Endothelial cell of umbilical vein (primary cell): ENCODE measurements at regions not wholly inside any gene's neighbourhood (a gene's known extent, or its start where the extent isn't known, plus 50 kb on each side); places are given as distances from the start of the nearest gene placed in this dataset.

Experiments
- BruUV-seq: library from RNA; stranded (reverse); fragments of 400-500 nt; replicated peaks from 2 replicates; lab custom pipeline; 2021; lab: Mats Ljungman, UMichigan
- CTCF ChIA-PET: fragments of 300-600, 350-600 bp; sonication (Branson Sonifier 250); formaldehyde crosslinking; loops from one replicate; lab custom pipeline; 2021; ENCODE audit warnings: antibody characterized with exemption, inconsistent platforms; lab: Charles Lee
- POLR2A ChIA-PET: fragments of 300-600, 350-600 bp; sonication (Branson Sonifier 250); formaldehyde crosslinking; loops from one replicate; lab custom pipeline; 2021; ENCODE audit warnings: antibody characterized with exemption, inconsistent platforms; lab: Charles Lee
- DNase-seq: peaks from one replicate; pipeline ENCODE4 v3.0.0-alpha.2; 2011; ENCODE audit warnings: low read depth, low spot score
- FAIRE-seq: peaks from 2 replicates; lab custom pipeline; 2011; peaks lifted over from hg19 to GRCh38; lab: Jason Lieb, UNC
- H2AFZ ChIP-seq: 2 replicates; pipeline ENCODE4 v1.6.0; 2012; ENCODE audit warnings: low read depth, low read length, control low read depth, inconsistent platforms
- H3K27ac ChIP-seq: 2 replicates; pipeline ENCODE4 v1.5.1; 2011; ENCODE audit warnings: low read depth, mild to moderate bottlenecking, control low read depth, low read length, moderate library complexity; ENCODE audit not compliant: insufficient read depth
- H3K27me3 ChIP-seq, 2 experiments: 2 replicates each; pipeline versions ENCODE4 v1.6.0 to v1.6.1; 2011; ENCODE audit warnings: low read length in 2 of 2, mixed read lengths in 1 of 2; ENCODE audit not compliant: control insufficient read depth in 2 of 2, insufficient read depth in 2 of 2
- H3K36me3 ChIP-seq, 2 experiments: 2 replicates in 1 of 2; 3 replicates in 1 of 2; pipeline ENCODE4 v1.5.1; 2011; ENCODE audit warnings: low read length in 2 of 2, mild to moderate bottlenecking in 1 of 2, moderate library complexity in 1 of 2; ENCODE audit not compliant: control insufficient read depth in 2 of 2, insufficient read depth in 2 of 2; ENCODE audit errors: extremely low read depth in 1 of 2
- H3K4me1 ChIP-seq: 3 replicates; pipeline ENCODE4 v1.5.1; 2011; ENCODE audit warnings: mild to moderate bottlenecking, low read length; ENCODE audit not compliant: control insufficient read depth, insufficient read depth; ENCODE audit errors: extremely low read depth
- H3K4me2 ChIP-seq: 2 replicates; pipeline ENCODE4 v1.6.1; 2011; ENCODE audit warnings: low read length, control low read depth, mixed read lengths; ENCODE audit not compliant: insufficient read depth
- H3K4me3 ChIP-seq, 3 experiments: fragments of 200-600 bp in 1 of 3; sonication (generic), shearing (Covaris generic) in 1 of 3; replicated peaks in 1 of 3; 2 replicates each; pipeline ENCODE4 v1.5.1; 2011 to 2016; ENCODE audit warnings: control low read depth in 3 of 3, low read length in 3 of 3, mild to moderate bottlenecking in 2 of 3, inconsistent platforms in 1 of 3, low read depth in 1 of 3, moderate library complexity in 1 of 3; ENCODE audit not compliant: insufficient read depth in 1 of 3
- H3K79me2 ChIP-seq: 2 replicates; pipeline ENCODE4 v1.6.0; 2012; ENCODE audit warnings: low read length, inconsistent platforms; ENCODE audit not compliant: control insufficient read depth, insufficient read depth
- H3K9ac ChIP-seq: replicated peaks from 2 replicates; pipeline ENCODE3; 2011; ENCODE audit warnings: low read length, control low read depth; ENCODE audit not compliant: insufficient read depth; ENCODE audit errors: extremely low read depth
- H3K9me1 ChIP-seq: replicated peaks from 3 replicates; pipeline ENCODE4 v1.6.0; 2011; ENCODE audit warnings: mild to moderate bottlenecking, low read length; ENCODE audit not compliant: control insufficient read depth, insufficient read depth; ENCODE audit errors: extremely low read depth
- H3K9me3 ChIP-seq: replicated peaks from 2 replicates; pipeline ENCODE4 v1.5.1; 2012; ENCODE audit warnings: low read length, inconsistent platforms; ENCODE audit not compliant: control insufficient read depth, insufficient read depth
- H4K20me1 ChIP-seq: replicated peaks from 2 replicates; pipeline ENCODE3; 2011; ENCODE audit warnings: mild to moderate bottlenecking, low read length; ENCODE audit not compliant: control insufficient read depth, insufficient read depth; ENCODE audit errors: extremely low read depth
- EZH2 ChIP-seq: IDR thresholded peaks from 2 replicates; pipeline ENCODE4 v1.6.1; 2012; ENCODE audit warnings: borderline replicate concordance, low read depth, mild to moderate bottlenecking, moderate library complexity, low read length, inconsistent platforms; ENCODE audit not compliant: severe bottlenecking
- FOS ChIP-seq: IDR thresholded peaks from 2 replicates; pipeline ENCODE4 v1.6.1; 2011; ENCODE audit warnings: mild to moderate bottlenecking, low read length, moderate library complexity, borderline replicate concordance; ENCODE audit not compliant: insufficient read depth
- GATA2 ChIP-seq: IDR thresholded peaks from 2 replicates; pipeline ENCODE4 v1.7.0; 2011; ENCODE audit warnings: low read depth, mild to moderate bottlenecking, moderate library complexity, mixed read lengths, low read length; ENCODE audit not compliant: insufficient read length, insufficient read depth
- JUN ChIP-seq: IDR thresholded peaks from 2 replicates; pipeline ENCODE4 v1.6.1; 2011; ENCODE audit warnings: borderline replicate concordance, low read depth; ENCODE audit not compliant: insufficient read length, insufficient read depth
- MYC ChIP-seq: IDR thresholded peaks from one replicate; pipeline ENCODE4 v1.6.1; 2011; ENCODE audit warnings: mild to moderate bottlenecking, low read depth, low read length
- POLR2A ChIP-seq: IDR thresholded peaks from 2 replicates; pipeline ENCODE4 v1.6.1; 2012; ENCODE audit warnings: low read depth, mild to moderate bottlenecking, control low read depth, low read length
- POLR2AphosphoS5 ChIP-seq: IDR thresholded peaks from 2 replicates; pipeline ENCODE4 v1.6.1; 2012; ENCODE audit warnings: low read depth, mild to moderate bottlenecking, control low read depth, low read length, moderate library complexity; ENCODE audit not compliant: insufficient read depth
- dilution Hi-C: fragments of 300-500 bp; cut with MboI; formaldehyde crosslinking; loops from one replicate; pipeline ENCODE4 v1.15.0; 2019; ENCODE audit warnings: low sequenced_read_pairs; ENCODE audit not compliant: extremely low pct_ligation_motif_present
- intact Hi-C: fragments of 100-400 bp; cut with micrococcal nuclease; formaldehyde crosslinking; loops from one replicate; pipeline ENCODE4 v1.10.0; 2022
- TF ChIP-seq, protein P1 (sequence below), 2 donors: IDR thresholded peaks; 1 replicate in 1 of 2; 2 replicates in 1 of 2; pipeline ENCODE4 v1.5.1; 2011; ENCODE audit warnings: low read length in 2 of 2, mild to moderate bottlenecking in 2 of 2, moderate library complexity in 2 of 2, control low read depth in 1 of 2, inconsistent platforms in 1 of 2, low read depth in 1 of 2; ENCODE audit not compliant: insufficient read depth in 1 of 2; ENCODE audit errors: extremely low read depth in 1 of 2
- TF ChIP-seq, protein P2 (sequence below): IDR thresholded peaks from 2 replicates; pipeline ENCODE4 v1.6.1; 2011; ENCODE audit not compliant: insufficient read depth, insufficient read length

DNA sequence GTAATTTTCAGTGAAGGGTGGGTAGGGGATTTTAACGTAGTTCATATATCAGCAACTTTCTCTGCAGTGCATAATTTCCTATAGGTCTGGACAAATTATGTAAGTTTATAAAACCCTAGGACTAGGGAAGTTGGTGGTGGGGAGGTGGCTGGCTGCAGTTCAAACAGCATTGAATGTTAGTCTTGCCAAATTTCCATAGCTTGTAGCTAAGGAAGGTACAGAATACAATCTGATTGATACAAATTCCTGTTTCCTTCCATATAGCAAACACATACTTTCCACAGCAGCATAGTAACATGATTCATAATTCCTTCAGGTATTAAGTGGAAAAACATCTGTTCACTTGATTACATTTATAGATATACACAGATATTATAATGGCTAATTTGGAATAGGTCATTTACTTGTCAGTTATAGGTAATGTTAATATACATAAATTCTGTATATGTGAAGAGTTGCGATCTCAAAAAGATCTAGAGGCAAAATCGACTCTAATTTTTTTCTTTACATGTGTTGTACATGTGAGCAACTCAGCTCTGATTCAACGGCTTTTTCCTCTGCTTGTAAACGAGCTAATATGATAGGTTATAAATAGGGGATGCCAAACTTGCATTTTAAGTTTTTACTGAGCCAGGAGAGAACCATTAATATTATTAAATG lies 233.4 kb upstream of the CSNK1A1L start:
- intact Hi-C loops: loop anchor here (2.0 kb wide), 1 partner anchor 50 kb away; no protein-coding TSS in a partner anchor

DNA sequence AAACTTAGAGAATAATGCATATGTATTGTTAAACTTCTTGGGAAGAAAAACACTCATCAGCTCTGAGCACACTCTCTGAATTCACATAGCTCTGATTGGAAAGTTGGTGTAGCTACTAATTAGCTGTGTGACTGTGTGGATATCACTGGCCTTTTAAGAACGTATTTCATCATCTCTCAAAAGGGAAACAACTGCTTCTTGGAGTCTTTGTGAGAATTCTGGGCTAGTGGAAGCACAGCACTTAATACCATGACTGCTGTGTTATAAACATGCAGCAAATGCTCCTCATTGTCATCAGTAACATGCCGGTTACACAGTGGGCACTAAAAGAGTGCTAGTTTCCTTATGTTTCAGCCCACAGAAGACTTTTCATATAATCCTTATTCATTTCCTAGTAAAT lies 220.9 kb upstream of the CSNK1A1L start:
- H3K36me3 ChIP-seq: no peaks in the 10 kb centered on the region
- no peaks in the 10 kb centered on the region for H3K79me2 ChIP-seq
- dilution Hi-C loops (no loop called here), intact Hi-C loops (no loop called here)
- no peak for FAIRE-seq
- no peak overlapping the region for H2AFZ ChIP-seq
- no peaks in the 10 kb centered on the region for H3K27me3 ChIP-seq
- no peak for TF ChIP-seq JUN
- TF ChIP-seq, protein P1, sequence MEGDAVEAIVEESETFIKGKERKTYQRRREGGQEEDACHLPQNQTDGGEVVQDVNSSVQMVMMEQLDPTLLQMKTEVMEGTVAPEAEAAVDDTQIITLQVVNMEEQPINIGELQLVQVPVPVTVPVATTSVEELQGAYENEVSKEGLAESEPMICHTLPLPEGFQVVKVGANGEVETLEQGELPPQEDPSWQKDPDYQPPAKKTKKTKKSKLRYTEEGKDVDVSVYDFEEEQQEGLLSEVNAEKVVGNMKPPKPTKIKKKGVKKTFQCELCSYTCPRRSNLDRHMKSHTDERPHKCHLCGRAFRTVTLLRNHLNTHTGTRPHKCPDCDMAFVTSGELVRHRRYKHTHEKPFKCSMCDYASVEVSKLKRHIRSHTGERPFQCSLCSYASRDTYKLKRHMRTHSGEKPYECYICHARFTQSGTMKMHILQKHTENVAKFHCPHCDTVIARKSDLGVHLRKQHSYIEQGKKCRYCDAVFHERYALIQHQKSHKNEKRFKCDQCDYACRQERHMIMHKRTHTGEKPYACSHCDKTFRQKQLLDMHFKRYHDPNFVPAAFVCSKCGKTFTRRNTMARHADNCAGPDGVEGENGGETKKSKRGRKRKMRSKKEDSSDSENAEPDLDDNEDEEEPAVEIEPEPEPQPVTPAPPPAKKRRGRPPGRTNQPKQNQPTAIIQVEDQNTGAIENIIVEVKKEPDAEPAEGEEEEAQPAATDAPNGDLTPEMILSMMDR (IDR thresholded peaks at IDR 0.05; ENCODE audit: extremely low read depth in 1 of 2, insufficient read depth in 1 of 2, low read depth in 1 of 2, low read length in 2 of 2): no peak
- TF ChIP-seq GATA2: no peak
- no peak for TF ChIP-seq EZH2
- TF ChIP-seq MYC: no peak
- no peak for TF ChIP-seq POLR2AphosphoS5
- no peak for TF ChIP-seq POLR2A
- TF ChIP-seq, protein P2, sequence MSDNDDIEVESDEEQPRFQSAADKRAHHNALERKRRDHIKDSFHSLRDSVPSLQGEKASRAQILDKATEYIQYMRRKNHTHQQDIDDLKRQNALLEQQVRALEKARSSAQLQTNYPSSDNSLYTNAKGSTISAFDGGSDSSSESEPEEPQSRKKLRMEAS: no peak
- TF ChIP-seq FOS: no peak
- DNase-seq: no peak
- no peak overlapping the region for H3K9ac ChIP-seq
- POLR2A ChIA-PET: no interaction called here
- no peaks in the 10 kb centered on the region for H4K20me1 ChIP-seq
- no peaks in the 10 kb centered on the region for H3K4me1 ChIP-seq
- no peak overlapping the region for H3K4me2 ChIP-seq
- H3K9me3 ChIP-seq: no peaks in the 10 kb centered on the region
- CTCF ChIA-PET: interaction anchor here (0.7 to 1.0 kb wide), 2 partner anchors 13 to 38 kb away, joined by 3 to 4 read pairs; no protein-coding TSS in a partner anchor
- no peak overlapping the region for H3K27ac ChIP-seq
- no peak overlapping the region for H3K4me3 ChIP-seq
- BruUV-seq: no TSS peak
- peaks cover 2% of the 10 kb centered on the region for H3K9me1 ChIP-seq

More for the DNA sequence above, 233.4 kb upstream of the CSNK1A1L start:
- TF ChIP-seq MYC (no peak), JUN (peak; percentile 27)
- no peaks in the 10 kb centered on the region for H3K27me3 ChIP-seq
- ChIA-PET POLR2A (no interaction called here), CTCF (no interaction called here)
- no peak overlapping the region for H3K4me2 ChIP-seq
- H3K9me1 ChIP-seq: no peaks in the 10 kb centered on the region
- H3K9me3 ChIP-seq: no peaks in the 10 kb centered on the region
- BruUV-seq: no TSS peak
- no peaks in the 10 kb centered on the region for H4K20me1 ChIP-seq
- FAIRE-seq (peak; percentile 54), DNase-seq (peak; percentile 91)
- H2AFZ ChIP-seq: no peak overlapping the region
- H3K27ac ChIP-seq: no peak overlapping the region
- H3K79me2 ChIP-seq: no peaks in the 10 kb centered on the region
- no peak overlapping the region for H3K4me3 ChIP-seq
- no peak overlapping the region for H3K9ac ChIP-seq
- dilution Hi-C loops: no loop called here
- H3K4me1 ChIP-seq: no peaks in the 10 kb centered on the region
- H3K36me3 ChIP-seq: no peaks in the 10 kb centered on the region
